IMR-90 (cell line): ENCODE measurements at regions not wholly inside any gene's neighbourhood (a gene's known extent, or its start where the extent isn't known, plus 50 kb on each side); places are given as distances from the start of the nearest gene placed in this dataset.

Experiments
- ATAC-seq: fragments of 200-7000 bp; cut with Tn5 transposase; 2 replicates; pipeline ENCODE4 v1.9.1; 2020; ENCODE audit warnings: low read depth, mild to moderate bottlenecking, moderate library complexity
- BruUV-seq: library from RNA; stranded (reverse); fragments of 400-500 nt; replicated peaks from 2 replicates; lab custom pipeline; 2021; lab: Mats Ljungman, UMichigan
- CTCF ChIA-PET: fragments of 300-600 bp; formaldehyde crosslinking; extraction: SDS; loops from one replicate; lab custom pipeline; 2021; ENCODE audit warnings: antibody characterized with exemption; lab: Yijun Ruan, JAX
- POLR2A ChIA-PET: fragments of 300-600 bp; sonication (Branson Sonifier 250); formaldehyde crosslinking; loops from one replicate; lab custom pipeline; 2022; ENCODE audit warnings: antibody characterized with exemption; ENCODE audit not compliant: unreplicated experiment; lab: Charles Lee
- DNase-seq: peaks from one replicate; pipeline ENCODE4 v3.0.0; 2013
- H2AFZ ChIP-seq: replicated peaks from 2 replicates; pipeline ENCODE3; 2013; ENCODE audit warnings: low read length, mild to moderate bottlenecking; ENCODE audit not compliant: poor library complexity
- H2AK5ac ChIP-seq: 2 replicates; pipeline ENCODE4 v1.6.1; 2013; ENCODE audit warnings: low read depth, low read length, inconsistent platforms
- H2AK9ac ChIP-seq: replicated peaks from 2 replicates; pipeline ENCODE3; 2013; ENCODE audit warnings: mild to moderate bottlenecking, low read depth, low read length, moderate library complexity; ENCODE audit not compliant: poor library complexity
- H2BK120ac ChIP-seq: 2 replicates; pipeline ENCODE4 v1.6.1; 2013; ENCODE audit warnings: low read depth, low read length, inconsistent platforms
- H2BK15ac ChIP-seq: 3 replicates; pipeline ENCODE4 v1.6.1; 2013; ENCODE audit warnings: low read depth, low read length, inconsistent platforms
- H2BK20ac ChIP-seq: 2 replicates; pipeline ENCODE4 v1.6.1; 2013; ENCODE audit warnings: low read depth, mild to moderate bottlenecking, inconsistent platforms, low read length, moderate library complexity
- H2BK5ac ChIP-seq: 2 replicates; pipeline ENCODE4 v1.6.1; 2013; ENCODE audit warnings: mild to moderate bottlenecking, low read depth, low read length, inconsistent platforms; ENCODE audit not compliant: poor library complexity, severe bottlenecking
- H3K14ac ChIP-seq: replicated peaks from 2 replicates; pipeline ENCODE4 v1.6.1; 2013; ENCODE audit warnings: low read depth, low read length, inconsistent platforms
- H3K18ac ChIP-seq: 2 replicates; pipeline ENCODE4 v1.6.1; 2013; ENCODE audit warnings: low read depth, low read length, control low read depth
- H3K23ac ChIP-seq: 2 replicates; pipeline ENCODE4 v1.6.1; 2013; ENCODE audit warnings: low read depth, low read length, inconsistent platforms
- H3K27ac ChIP-seq: 2 replicates; pipeline ENCODE4 v1.5.1; 2013; ENCODE audit warnings: mild to moderate bottlenecking, control low read depth, low read length; ENCODE audit not compliant: insufficient read depth
- H3K27me3 ChIP-seq: 2 replicates; pipeline ENCODE4 v1.6.1; 2013; ENCODE audit warnings: low read length; ENCODE audit not compliant: control insufficient read depth, insufficient read depth
- H3K36me3 ChIP-seq: 2 replicates; pipeline ENCODE4 v1.6.1; 2013; ENCODE audit warnings: low read length, mixed read lengths; ENCODE audit not compliant: control insufficient read depth, insufficient read depth
- H3K4ac ChIP-seq: 2 replicates; pipeline ENCODE4 v1.6.1; 2013; ENCODE audit warnings: low read depth, low read length, inconsistent platforms
- H3K4me1 ChIP-seq: 2 replicates; pipeline ENCODE4 v1.6.1; 2013; ENCODE audit warnings: low read length, mixed read lengths; ENCODE audit not compliant: control insufficient read depth, insufficient read depth
- H3K4me2 ChIP-seq: 2 replicates; pipeline ENCODE4 v1.6.1; 2013; ENCODE audit warnings: low read depth, mild to moderate bottlenecking, control low read depth, low read length, moderate library complexity
- H3K4me3 ChIP-seq: 2 replicates; pipeline ENCODE4 v1.5.1; 2013; ENCODE audit warnings: low read depth, mild to moderate bottlenecking, control low read depth, low read length, moderate library complexity; ENCODE audit not compliant: insufficient read depth
- H3K56ac ChIP-seq: 2 replicates; pipeline ENCODE4 v1.6.1; 2013; ENCODE audit warnings: low read length, inconsistent platforms; ENCODE audit not compliant: insufficient read depth; ENCODE audit errors: extremely low read depth
- H3K79me1 ChIP-seq, 2 experiments: 2 replicates each; pipeline ENCODE4 v1.6.1; 2013; ENCODE audit warnings: low read length in 2 of 2, inconsistent platforms in 1 of 2, low read depth in 1 of 2
- H3K9ac ChIP-seq: 2 replicates; pipeline ENCODE4 v1.6.1; 2013; ENCODE audit warnings: low read depth, low read length, control low read depth
- H3K9me1 ChIP-seq: 2 replicates; pipeline ENCODE4 v1.6.1; 2013; ENCODE audit warnings: low read length, inconsistent platforms; ENCODE audit not compliant: insufficient read depth
- H3K9me3 ChIP-seq: 2 replicates; pipeline ENCODE4 v1.6.1; 2013; ENCODE audit warnings: low read length; ENCODE audit not compliant: control insufficient read depth, insufficient read depth
- H4K20me1 ChIP-seq: 2 replicates; pipeline ENCODE4 v1.6.1; 2013; ENCODE audit warnings: low read length, inconsistent platforms; ENCODE audit not compliant: insufficient read depth
- H4K5ac ChIP-seq: 2 replicates; pipeline ENCODE4 v1.6.1; 2013; ENCODE audit warnings: mild to moderate bottlenecking, low read depth, low read length, control low read depth
- H4K8ac ChIP-seq, 2 experiments: 2 replicates each; pipeline ENCODE4 v1.6.1; 2013; ENCODE audit warnings: low read depth in 2 of 2, low read length in 2 of 2, control low read depth in 1 of 2, inconsistent platforms in 1 of 2
- H4K91ac ChIP-seq: 2 replicates; pipeline ENCODE4 v1.6.1; 2013; ENCODE audit warnings: low read depth, low read length, inconsistent platforms; ENCODE audit not compliant: insufficient read depth
- CHD1 ChIP-seq: IDR thresholded peaks from 2 replicates; pipeline ENCODE4 v1.6.1; 2012; ENCODE audit warnings: low read depth, low read length, improper control_type of control experiment
- FOS ChIP-seq: fragments of 150-350 bp; IDR thresholded peaks from 2 replicates; pipeline ENCODE4 v1.6.1; 2016; ENCODE audit warnings: low read depth, low read length
- MAFK ChIP-seq: IDR thresholded peaks from 2 replicates; pipeline ENCODE4 v1.6.1; 2012; ENCODE audit warnings: low read depth, low read length, improper control_type of control experiment
- WGBS, 2 experiments: methylation state at CpG; one replicate each; pipeline versions ENCODE4 v1.1.5 to v1.1.7; 2013; ENCODE audit warnings: missing lambda C conversion rate in 2 of 2; ENCODE audit not compliant: insufficient read length in 1 of 2; ENCODE audit errors: extremely low coverage in 2 of 2; 5-methylcytosine and 5-hydroxymethylcytosine counted together
- dilution Hi-C: fragments of 300-500 bp; cut with HindIII; formaldehyde crosslinking; loops from one replicate; pipeline ENCODE4 v1.14.3; 2018; ENCODE audit warnings: low sequenced_read_pairs; ENCODE audit not compliant: unreplicated experiment
- in situ Hi-C: fragments of 300-500 bp; cut with MboI; formaldehyde crosslinking; loops from 3 replicates; pipeline ENCODE4 v1.14.3; 2019; ENCODE audit warnings: low sequenced_read_pairs, inconsistent platforms, mixed read lengths
- intact Hi-C: fragments of 100-400 bp; cut with micrococcal nuclease; formaldehyde crosslinking; loops from 2 replicates; pipeline ENCODE4 v1.10.0; 2022
- TF ChIP-seq, protein P1 (sequence below): fragments of 150-350 bp; IDR thresholded peaks from 2 replicates; pipeline ENCODE4 v1.6.1; 2016; ENCODE audit warnings: low read depth, mild to moderate bottlenecking, low read length, moderate library complexity, borderline replicate concordance

DNA sequence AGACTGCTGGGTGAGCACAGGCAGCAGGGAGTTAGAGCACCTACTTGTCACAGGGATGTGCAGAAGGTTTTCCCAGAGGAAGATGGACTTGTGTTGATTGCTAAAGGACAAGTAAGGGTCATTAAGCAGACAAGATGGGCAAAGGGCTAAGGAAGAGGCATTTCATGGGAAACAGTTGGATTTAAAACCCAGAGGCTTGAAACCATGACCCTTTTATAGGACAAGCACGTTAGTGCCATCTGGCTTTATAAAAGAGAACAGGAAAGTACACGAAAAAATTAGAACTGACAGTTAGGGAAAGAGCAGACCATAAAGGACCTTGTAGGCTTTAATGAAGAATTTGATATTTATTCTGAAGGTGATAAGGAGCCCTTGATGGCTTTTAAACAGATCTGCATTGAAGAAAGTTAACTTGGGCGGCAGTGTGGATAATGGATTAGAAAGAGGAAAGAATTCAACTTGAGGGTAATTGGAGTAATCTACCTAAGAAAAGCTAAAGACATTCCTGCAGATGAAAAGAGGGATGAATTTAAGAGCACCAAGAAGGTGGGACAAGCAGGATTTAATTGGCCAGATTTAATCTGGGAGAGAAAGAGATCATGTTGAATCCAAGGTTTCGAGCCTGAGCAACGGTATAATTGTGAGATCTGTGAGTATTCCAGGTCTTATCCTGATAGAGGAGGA, 68.6 kb downstream of the ZC3H11B start:
- ATAC-seq (no peak; the same call in 1 of the 2 replicates), DNase-seq (no peak)
- Histone ChIP-seq H3K4me3 (no peak overlapping the region), H3K9ac (no peak overlapping the region), H3K14ac (no peak overlapping the region), H4K91ac (no peak overlapping the region), H3K56ac (no peak overlapping the region), H3K9me1 (no peaks in the 10 kb centered on the region), H3K9me3 (no peaks in the 10 kb centered on the region), H4K8ac (no peak overlapping the region), H3K36me3 (no peaks in the 10 kb centered on the region), H3K18ac (no peak overlapping the region), H2AK9ac (no peak overlapping the region), H4K5ac (no peak overlapping the region), H3K79me1 (no peaks in the 10 kb centered on the region), H3K4me1 (no peaks in the 10 kb centered on the region), H3K27me3 (no peaks in the 10 kb centered on the region), H2AK5ac (no peak overlapping the region), H3K4me2 (no peak overlapping the region), H3K23ac (no peak overlapping the region), H2BK20ac (no peak overlapping the region), H2BK120ac (no peak overlapping the region), H2BK5ac (no peak overlapping the region), H3K4ac (no peak overlapping the region), H2AFZ (no peak overlapping the region), H4K20me1 (no peaks in the 10 kb centered on the region), H3K27ac (no peak overlapping the region), H2BK15ac (no peak overlapping the region)
- WGBS, 2 experiments, result 58% methylated on average over 2 of the region's 5 CpGs; no CpG with 5 or more reads in 1 of the 2 experiments
- intact Hi-C loops (no loop called here), in situ Hi-C loops (no loop called here), dilution Hi-C loops (no loop called here)
- ChIA-PET CTCF (no interaction called here), POLR2A (interaction anchor here (0.6 kb wide), 1 partner anchor 155 kb away, joined by 4 read pairs; no protein-coding TSS in a partner anchor)
- no TSS peak for BruUV-seq
- TF ChIP-seq FOS, result no peak
- TF ChIP-seq MAFK, result no peak
- no peak for TF ChIP-seq CHD1
- TF ChIP-seq, protein P1, sequence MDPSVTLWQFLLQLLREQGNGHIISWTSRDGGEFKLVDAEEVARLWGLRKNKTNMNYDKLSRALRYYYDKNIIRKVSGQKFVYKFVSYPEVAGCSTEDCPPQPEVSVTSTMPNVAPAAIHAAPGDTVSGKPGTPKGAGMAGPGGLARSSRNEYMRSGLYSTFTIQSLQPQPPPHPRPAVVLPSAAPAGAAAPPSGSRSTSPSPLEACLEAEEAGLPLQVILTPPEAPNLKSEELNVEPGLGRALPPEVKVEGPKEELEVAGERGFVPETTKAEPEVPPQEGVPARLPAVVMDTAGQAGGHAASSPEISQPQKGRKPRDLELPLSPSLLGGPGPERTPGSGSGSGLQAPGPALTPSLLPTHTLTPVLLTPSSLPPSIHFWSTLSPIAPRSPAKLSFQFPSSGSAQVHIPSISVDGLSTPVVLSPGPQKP, result no peak
